ENCODE measurements at regions not wholly inside any gene's neighbourhood (a gene's known extent, or its start where the extent isn't known, plus 50 kb on each side); places are given as distances from the start of the nearest gene placed in this dataset.

GRCh38 chr10:2278363-2278762, 541.0 kb upstream of the ADARB2 start:
- Histone ChIP-seq H3K9me3 (ENCODE audit: control insufficient read depth in 4 of 4, low read length in 3 of 4) (peaks cover 0 to 12% (median 5%) of the 10 kb centered on the region in 4 donors), H3K9ac (ENCODE audit: low read depth in 1 of 2, low read length in 2 of 2) (no peak overlapping the region), H3K27me3 (ENCODE audit: control insufficient read depth in 4 of 4, insufficient read depth in 4 of 4, low read length in 3 of 4) (peaks cover 0 to 4% (median 0%) of the 10 kb centered on the region in 4 donors), H3K4me1 (ENCODE audit: control insufficient read depth in 4 of 4, insufficient read depth in 4 of 4, low read length in 3 of 4) (no peaks in the 10 kb centered on the region), H3K4me3 (ENCODE audit: low read depth in 1 of 3, low read length in 3 of 3) (no peak overlapping the region), H3K36me3 (ENCODE audit: control insufficient read depth in 4 of 4, insufficient read depth in 3 of 4, low read depth in 1 of 4, low read length in 3 of 4) (no peaks in the 10 kb centered on the region), H3K27ac (ENCODE audit: low read depth in 1 of 2, low read length in 2 of 2) (no peak overlapping the region)
- 69% methylated on average over 11 of the region's 11 CpGs for WGBS
- DNase-seq (ENCODE audit: low spot score), result no peak
- TF ChIP-seq FOXA2 (IDR thresholded peaks at IDR 0.05) (no peak), ZBTB33 (IDR thresholded peaks at IDR 0.05) (no peak), YY1 (IDR thresholded peaks at IDR 0.05) (no peak), EGR1 (IDR thresholded peaks at IDR 0.05; ENCODE audit: low read depth in 2 of 2) (no peak), FOXA1 (IDR thresholded peaks at IDR 0.05) (no peak), RAD21 (IDR thresholded peaks at IDR 0.05) (no peak), TAF1 (conservative IDR thresholded peaks at IDR 0.05) (no peak), JUND (IDR thresholded peaks at IDR 0.05) (no peak), ATF3 (IDR thresholded peaks at IDR 0.05) (no peak), HNF4A (conservative IDR thresholded peaks at IDR 0.05) (no peak), GABPA (IDR thresholded peaks at IDR 0.05 in 1 of 2, conservative IDR thresholded peaks at IDR 0.05 in 1 of 2) (no peak), NR2F2 (IDR thresholded peaks at IDR 0.05) (no peak), CTCF (IDR thresholded peaks at IDR 0.05; ENCODE audit: low read depth, low read length, missing input control) (no peak), MAX (IDR thresholded peaks at IDR 0.05) (no peak), HNF4G (IDR thresholded peaks at IDR 0.05) (no peak), REST (IDR thresholded peaks at IDR 0.05) (no peak), SP1 (IDR thresholded peaks at IDR 0.05) (no peak), RXRA (IDR thresholded peaks at IDR 0.05) (no peak)
